SK-N-SH (cell line): ENCODE measurements at regions not wholly inside any gene's neighbourhood (a gene's known extent, or its start where the extent isn't known, plus 50 kb on each side); places are given as distances from the start of the nearest gene placed in this dataset.

Experiments used
- TAF1 ChIP-seq: IDR thresholded peaks from 2 replicates; pipeline ENCODE4 v1.6.1; 2012; ENCODE audit warnings: low read depth, mild to moderate bottlenecking, low read length, moderate library complexity, borderline replicate concordance
- TF ChIP-seq, protein P1 (sequence below): fragments of 200-600 bp; sonication (generic); IDR thresholded peaks from 2 replicates; pipeline ENCODE4 v1.6.1; 2017; ENCODE audit warnings: antibody characterized with exemption, mild to moderate bottlenecking, moderate library complexity

GRCh38 chr5:2352101-2352861, 399.2 kb downstream of the IRX2 start:
- TF ChIP-seq TAF1, result no peak
- TF ChIP-seq, protein P1, sequence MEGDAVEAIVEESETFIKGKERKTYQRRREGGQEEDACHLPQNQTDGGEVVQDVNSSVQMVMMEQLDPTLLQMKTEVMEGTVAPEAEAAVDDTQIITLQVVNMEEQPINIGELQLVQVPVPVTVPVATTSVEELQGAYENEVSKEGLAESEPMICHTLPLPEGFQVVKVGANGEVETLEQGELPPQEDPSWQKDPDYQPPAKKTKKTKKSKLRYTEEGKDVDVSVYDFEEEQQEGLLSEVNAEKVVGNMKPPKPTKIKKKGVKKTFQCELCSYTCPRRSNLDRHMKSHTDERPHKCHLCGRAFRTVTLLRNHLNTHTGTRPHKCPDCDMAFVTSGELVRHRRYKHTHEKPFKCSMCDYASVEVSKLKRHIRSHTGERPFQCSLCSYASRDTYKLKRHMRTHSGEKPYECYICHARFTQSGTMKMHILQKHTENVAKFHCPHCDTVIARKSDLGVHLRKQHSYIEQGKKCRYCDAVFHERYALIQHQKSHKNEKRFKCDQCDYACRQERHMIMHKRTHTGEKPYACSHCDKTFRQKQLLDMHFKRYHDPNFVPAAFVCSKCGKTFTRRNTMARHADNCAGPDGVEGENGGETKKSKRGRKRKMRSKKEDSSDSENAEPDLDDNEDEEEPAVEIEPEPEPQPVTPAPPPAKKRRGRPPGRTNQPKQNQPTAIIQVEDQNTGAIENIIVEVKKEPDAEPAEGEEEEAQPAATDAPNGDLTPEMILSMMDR, result no peak
